Endothelial cell (in vitro differentiated cells): ENCODE measurements at regions not wholly inside any gene's neighbourhood (a gene's known extent, or its start where the extent isn't known, plus 50 kb on each side); places are given as distances from the start of the nearest gene placed in this dataset.

Experiments
- DNase-seq: peaks from one replicate; pipeline ENCODE4 v3.0.0; 2021; ENCODE audit warnings: low spot score
- H3K27ac Mint-ChIP-seq: one replicate; pipeline ENCODE4 v1.8.0; 2021; ENCODE audit warnings: mixed read lengths, inconsistent platforms; ENCODE audit not compliant: unreplicated experiment
- H3K27me3 Mint-ChIP-seq: one replicate; pipeline ENCODE4 v1.8.0; 2021; ENCODE audit warnings: mild to moderate bottlenecking, moderate library complexity, mixed read lengths, inconsistent platforms; ENCODE audit not compliant: unreplicated experiment
- H3K36me3 Mint-ChIP-seq: one replicate; pipeline ENCODE4 v1.8.0; 2021; ENCODE audit warnings: mild to moderate bottlenecking, low read depth, mixed read lengths, inconsistent platforms; ENCODE audit not compliant: unreplicated experiment
- H3K4me1 Mint-ChIP-seq: one replicate; pipeline ENCODE4 v1.8.0; 2021; ENCODE audit warnings: mild to moderate bottlenecking, mixed read lengths, inconsistent platforms; ENCODE audit not compliant: unreplicated experiment
- H3K4me3 Mint-ChIP-seq: one replicate; pipeline ENCODE4 v1.8.0; 2021; ENCODE audit warnings: mild to moderate bottlenecking, mixed read lengths, inconsistent platforms; ENCODE audit not compliant: unreplicated experiment
- H3K9me3 Mint-ChIP-seq: one replicate; pipeline ENCODE4 v1.8.0; 2021; ENCODE audit warnings: mixed read lengths, inconsistent platforms; ENCODE audit not compliant: unreplicated experiment
- CTCF ChIP-seq: fragments of 200-600 bp; sonication (generic); IDR thresholded peaks from one replicate; pipeline ENCODE4 v1.5.0; 2021; ENCODE audit warnings: antibody characterized with exemption; ENCODE audit not compliant: unreplicated experiment

- no peak overlapping the region for H3K27ac Mint-ChIP-seq
- TF ChIP-seq CTCF, result no peak
Measured at GRCh38 chr10:128867210-128867609, 599.8 kb upstream of the MGMT start.

GRCh38 chr10:128867819-128868218 is 599.2 kb upstream of the MGMT start:
- no peak overlapping the region for H3K27ac Mint-ChIP-seq
- peaks cover 4% of the 10 kb centered on the region for H3K27me3 Mint-ChIP-seq
- DNase-seq, result no peak
- no peaks in the 10 kb centered on the region for H3K9me3 Mint-ChIP-seq
- H3K4me1 Mint-ChIP-seq, result peaks cover 3% of the 10 kb centered on the region
- H3K36me3 Mint-ChIP-seq, result no peaks in the 10 kb centered on the region
- TF ChIP-seq CTCF, result no peak
- H3K4me3 Mint-ChIP-seq, result no peak overlapping the region

More at GRCh38 chr10:128867210-128867609, 599.8 kb upstream of the MGMT start:
- H3K27me3 Mint-ChIP-seq, result peaks cover 8% of the 10 kb centered on the region
- H3K9me3 Mint-ChIP-seq, result no peaks in the 10 kb centered on the region
- no peak overlapping the region for H3K4me3 Mint-ChIP-seq
- H3K4me1 Mint-ChIP-seq, result peaks cover 3% of the 10 kb centered on the region
- no peaks in the 10 kb centered on the region for H3K36me3 Mint-ChIP-seq
- DNase-seq, result no peak

GRCh38 chr10:128868481-128868880 is 598.6 kb upstream of the MGMT start:
- Mint-ChIP-seq H3K9me3 (no peaks in the 10 kb centered on the region), H3K4me3 (no peak overlapping the region), H3K36me3 (no peaks in the 10 kb centered on the region), H3K4me1 (peaks cover 3% of the 10 kb centered on the region), H3K27me3 (peaks cover 4% of the 10 kb centered on the region), H3K27ac (no peak overlapping the region)
- no peak for DNase-seq
- TF ChIP-seq CTCF, result no peak

- no peak for DNase-seq
- Mint-ChIP-seq H3K36me3 (no peaks in the 10 kb centered on the region), H3K9me3 (no peaks in the 10 kb centered on the region), H3K27me3 (peaks cover 4% of the 10 kb centered on the region), H3K4me3 (no peak overlapping the region), H3K27ac (no peak overlapping the region), H3K4me1 (peaks cover 3% of the 10 kb centered on the region)
- no peak for TF ChIP-seq CTCF
Measured at GRCh38 chr10:128869101-128869749, 597.8 kb upstream of the MGMT start.

GRCh38 chr10:128870830-128871597 is 596.0 kb upstream of the MGMT start:
- Mint-ChIP-seq H3K9me3 (no peaks in the 10 kb centered on the region), H3K36me3 (no peaks in the 10 kb centered on the region), H3K27ac (no peak overlapping the region), H3K4me1 (peaks cover 3% of the 10 kb centered on the region), H3K27me3 (peaks cover 4% of the 10 kb centered on the region), H3K4me3 (no peak overlapping the region)
- no peak for TF ChIP-seq CTCF
- no peak for DNase-seq
